SU-DHL-6 (cell line): ENCODE measurements at regions not wholly inside any gene's neighbourhood (a gene's known extent, or its start where the extent isn't known, plus 50 kb on each side); places are given as distances from the start of the nearest gene placed in this dataset.

Experiments used
- H2AFZ ChIP-seq: fragments of 200-600 bp; sonication (generic); 2 replicates; pipeline ENCODE4 v1.6.1; 2014; ENCODE audit warnings: low read depth, mild to moderate bottlenecking, moderate library complexity, mixed read lengths, antibody characterized with exemption, low read length; ENCODE audit not compliant: severe bottlenecking
- H3F3A ChIP-seq: fragments of 200-600 bp; shearing (Covaris generic); 2 replicates; pipeline ENCODE4 v1.6.0; 2016; ENCODE audit warnings: antibody characterized with exemption, mild to moderate bottlenecking; ENCODE audit not compliant: insufficient read depth
- H3K27ac ChIP-seq: fragments of 200-600 bp; sonication (generic); 2 replicates; pipeline ENCODE4 v1.5.1; 2016; ENCODE audit warnings: low read depth, mild to moderate bottlenecking, low read length, moderate library complexity, mixed read lengths
- H3K27me3 ChIP-seq: fragments of 200-600 bp; sonication (generic), shearing (Covaris generic); 2 replicates; pipeline ENCODE4 v1.6.0; 2014; ENCODE audit warnings: mild to moderate bottlenecking, low read length
- H3K36me3 ChIP-seq: fragments of 200-600 bp; sonication (generic); 2 replicates; pipeline ENCODE4 v1.6.1; 2014; ENCODE audit warnings: mild to moderate bottlenecking, low read length, mixed read lengths
- H3K4me2 ChIP-seq: fragments of 300-600, 200-600 bp; shearing (Covaris generic), sonication (generic); 2 replicates; pipeline ENCODE4 v1.6.0; 2014; ENCODE audit warnings: low read length, low read depth, mild to moderate bottlenecking; ENCODE audit not compliant: poor library complexity, severe bottlenecking
- H3K4me3 ChIP-seq: fragments of 200-600 bp; sonication (generic); 2 replicates; pipeline ENCODE4 v1.5.1; 2014; ENCODE audit warnings: antibody characterized with exemption, low read length, mild to moderate bottlenecking, mixed read lengths; ENCODE audit not compliant: insufficient read depth, poor library complexity, severe bottlenecking
- H3K79me2 ChIP-seq: fragments of 200-600 bp; sonication (generic); 2 replicates; pipeline ENCODE4 v1.6.1; 2014; ENCODE audit warnings: mild to moderate bottlenecking, low read length, moderate library complexity; ENCODE audit not compliant: insufficient read depth
- H3K9ac ChIP-seq: fragments of 200-600 bp; sonication (generic); 2 replicates; pipeline ENCODE4 v1.7.0; 2014; ENCODE audit warnings: mild to moderate bottlenecking, low read length
- H3K9me2 ChIP-seq: fragments of 200-600 bp; sonication (generic); replicated peaks from 2 replicates; pipeline ENCODE4 v1.6.1; 2014; ENCODE audit warnings: low read length; ENCODE audit not compliant: insufficient read depth
- H3K9me3 ChIP-seq: fragments of 200-600 bp; sonication (generic); 2 replicates; pipeline ENCODE4 v1.6.1; 2014; ENCODE audit warnings: low read length, mixed read lengths; ENCODE audit not compliant: insufficient read depth
- H4K20me1 ChIP-seq: fragments of 200-600 bp; sonication (generic); 2 replicates; pipeline ENCODE4 v1.6.1; 2014; ENCODE audit warnings: low read depth, mild to moderate bottlenecking, antibody characterized with exemption, low read length, moderate library complexity, mixed read lengths
- CTCF ChIP-seq: fragments of 200-600 bp; sonication (generic); IDR thresholded peaks from one replicate; pipeline ENCODE4 v1.5.1; 2017; ENCODE audit warnings: antibody characterized with exemption, mild to moderate bottlenecking, low read length, moderate library complexity; ENCODE audit not compliant: insufficient read depth, poor library complexity, severe bottlenecking
- EZH2phosphoT487 ChIP-seq: fragments of 200-600 bp; sonication (generic), shearing (Covaris generic); conservative IDR thresholded peaks from 2 replicates; pipeline ENCODE4 v1.6.1; 2018; ENCODE audit warnings: mild to moderate bottlenecking, antibody characterized with exemption, low read length, moderate library complexity, mixed read lengths

- Histone ChIP-seq H3K4me2 (no peak overlapping the region), H3K9me2 (no peaks in the 10 kb centered on the region), H3K79me2 (no peaks in the 10 kb centered on the region), H3K9me3 (no peaks in the 10 kb centered on the region), H3K4me3 (no peak overlapping the region), H3K27ac (no peak overlapping the region), H2AFZ (no peak overlapping the region), H4K20me1 (no peaks in the 10 kb centered on the region), H3F3A (no peaks in the 10 kb centered on the region), H3K9ac (no peak overlapping the region), H3K27me3 (no peaks in the 10 kb centered on the region), H3K36me3 (no peaks in the 10 kb centered on the region)
- no peak for TF ChIP-seq CTCF
- no peak for TF ChIP-seq EZH2phosphoT487
These were observed 1095.1 kb downstream of the IGSF11 start for GRCh38 chr3:117939425-117940027.

GRCh38 chr3:117941015-117941414 is 1093.6 kb downstream of the IGSF11 start:
- Histone ChIP-seq H3K9me2 (no peaks in the 10 kb centered on the region), H2AFZ (no peak overlapping the region), H3K27ac (no peak overlapping the region), H4K20me1 (no peaks in the 10 kb centered on the region), H3K9ac (no peak overlapping the region), H3K79me2 (no peaks in the 10 kb centered on the region), H3K27me3 (no peaks in the 10 kb centered on the region), H3K4me3 (no peak overlapping the region), H3K36me3 (no peaks in the 10 kb centered on the region), H3K9me3 (no peaks in the 10 kb centered on the region), H3K4me2 (no peak overlapping the region), H3F3A (no peaks in the 10 kb centered on the region)
- TF ChIP-seq CTCF (no peak), EZH2phosphoT487 (no peak)

- no peaks in the 10 kb centered on the region for H3K79me2 ChIP-seq
- no peaks in the 10 kb centered on the region for H3K9me3 ChIP-seq
- H3K4me3 ChIP-seq, result no peak overlapping the region
- no peak overlapping the region for H2AFZ ChIP-seq
- no peaks in the 10 kb centered on the region for H4K20me1 ChIP-seq
- no peaks in the 10 kb centered on the region for H3K9me2 ChIP-seq
- H3K9ac ChIP-seq, result no peak overlapping the region
- no peaks in the 10 kb centered on the region for H3K27me3 ChIP-seq
- no peaks in the 10 kb centered on the region for H3F3A ChIP-seq
- TF ChIP-seq CTCF, result no peak
- no peak for TF ChIP-seq EZH2phosphoT487
- no peak overlapping the region for H3K4me2 ChIP-seq
- H3K36me3 ChIP-seq, result no peaks in the 10 kb centered on the region
- H3K27ac ChIP-seq, result no peak overlapping the region
These were observed 1092.9 kb downstream of the IGSF11 start for GRCh38 chr3:117941756-117942155.
